ENCODE measurements at regions not wholly inside any gene's neighbourhood (a gene's known extent, or its start where the extent isn't known, plus 50 kb on each side); places are given as distances from the start of the nearest gene placed in this dataset.

- TF ChIP-seq CTCF (IDR thresholded peaks at IDR 0.05) (no peak), ZFX (IDR thresholded peaks at IDR 0.05; ENCODE audit: borderline replicate concordance) (no peak)
These were observed 164.8 kb upstream of the CDIN1 start for GRCh38 chr15:36414670-36415069.

Measured in 22Rv1 (cell line).